HL-60 (cell line): ENCODE measurements at regions not wholly inside any gene's neighbourhood (a gene's known extent, or its start where the extent isn't known, plus 50 kb on each side); places are given as distances from the start of the nearest gene placed in this dataset.

ENCODE experiments used
- POLR2AphosphoS5 ChIP-seq: IDR thresholded peaks from 2 replicates; pipeline ENCODE4 v1.6.1; 2012; ENCODE audit warnings: low read depth
- SPI1 ChIP-seq: IDR thresholded peaks from 2 replicates; pipeline ENCODE4 v1.6.1; 2012; ENCODE audit warnings: low read depth, mild to moderate bottlenecking, borderline replicate concordance
- TF ChIP-seq, protein P1 (sequence below): IDR thresholded peaks from one replicate; pipeline ENCODE4 v1.5.1; 2011; ENCODE audit warnings: low read length, control low read depth, inconsistent platforms; ENCODE audit not compliant: insufficient read depth
- TF ChIP-seq, protein P2 (sequence below): IDR thresholded peaks from 2 replicates; pipeline ENCODE4 v1.6.1; 2012; ENCODE audit warnings: low read depth; ENCODE audit not compliant: insufficient replicate concordance

DNA sequence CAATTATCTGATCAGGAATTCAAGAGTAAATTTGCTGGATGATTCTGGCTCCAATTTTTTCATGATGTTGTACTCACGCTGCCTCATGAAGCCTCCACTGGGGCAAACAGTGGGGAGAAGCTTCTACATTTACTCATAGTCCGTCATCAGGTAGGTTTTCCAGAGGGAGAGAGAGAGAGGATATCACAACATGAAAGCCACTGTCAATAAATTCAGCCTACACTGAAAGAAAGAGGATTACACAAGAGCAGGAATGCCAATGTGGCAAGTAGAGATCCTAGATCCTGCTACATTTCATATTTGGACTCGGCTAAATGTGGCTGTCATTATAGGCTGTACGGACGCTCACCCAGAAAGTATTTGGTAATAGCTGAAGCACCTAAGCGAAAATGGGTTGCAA, 819.9 kb downstream of the BRINP3 start:
- TF ChIP-seq, protein P1, sequence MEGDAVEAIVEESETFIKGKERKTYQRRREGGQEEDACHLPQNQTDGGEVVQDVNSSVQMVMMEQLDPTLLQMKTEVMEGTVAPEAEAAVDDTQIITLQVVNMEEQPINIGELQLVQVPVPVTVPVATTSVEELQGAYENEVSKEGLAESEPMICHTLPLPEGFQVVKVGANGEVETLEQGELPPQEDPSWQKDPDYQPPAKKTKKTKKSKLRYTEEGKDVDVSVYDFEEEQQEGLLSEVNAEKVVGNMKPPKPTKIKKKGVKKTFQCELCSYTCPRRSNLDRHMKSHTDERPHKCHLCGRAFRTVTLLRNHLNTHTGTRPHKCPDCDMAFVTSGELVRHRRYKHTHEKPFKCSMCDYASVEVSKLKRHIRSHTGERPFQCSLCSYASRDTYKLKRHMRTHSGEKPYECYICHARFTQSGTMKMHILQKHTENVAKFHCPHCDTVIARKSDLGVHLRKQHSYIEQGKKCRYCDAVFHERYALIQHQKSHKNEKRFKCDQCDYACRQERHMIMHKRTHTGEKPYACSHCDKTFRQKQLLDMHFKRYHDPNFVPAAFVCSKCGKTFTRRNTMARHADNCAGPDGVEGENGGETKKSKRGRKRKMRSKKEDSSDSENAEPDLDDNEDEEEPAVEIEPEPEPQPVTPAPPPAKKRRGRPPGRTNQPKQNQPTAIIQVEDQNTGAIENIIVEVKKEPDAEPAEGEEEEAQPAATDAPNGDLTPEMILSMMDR, result no peak
- TF ChIP-seq POLR2AphosphoS5, result no peak
- TF ChIP-seq, protein P2, sequence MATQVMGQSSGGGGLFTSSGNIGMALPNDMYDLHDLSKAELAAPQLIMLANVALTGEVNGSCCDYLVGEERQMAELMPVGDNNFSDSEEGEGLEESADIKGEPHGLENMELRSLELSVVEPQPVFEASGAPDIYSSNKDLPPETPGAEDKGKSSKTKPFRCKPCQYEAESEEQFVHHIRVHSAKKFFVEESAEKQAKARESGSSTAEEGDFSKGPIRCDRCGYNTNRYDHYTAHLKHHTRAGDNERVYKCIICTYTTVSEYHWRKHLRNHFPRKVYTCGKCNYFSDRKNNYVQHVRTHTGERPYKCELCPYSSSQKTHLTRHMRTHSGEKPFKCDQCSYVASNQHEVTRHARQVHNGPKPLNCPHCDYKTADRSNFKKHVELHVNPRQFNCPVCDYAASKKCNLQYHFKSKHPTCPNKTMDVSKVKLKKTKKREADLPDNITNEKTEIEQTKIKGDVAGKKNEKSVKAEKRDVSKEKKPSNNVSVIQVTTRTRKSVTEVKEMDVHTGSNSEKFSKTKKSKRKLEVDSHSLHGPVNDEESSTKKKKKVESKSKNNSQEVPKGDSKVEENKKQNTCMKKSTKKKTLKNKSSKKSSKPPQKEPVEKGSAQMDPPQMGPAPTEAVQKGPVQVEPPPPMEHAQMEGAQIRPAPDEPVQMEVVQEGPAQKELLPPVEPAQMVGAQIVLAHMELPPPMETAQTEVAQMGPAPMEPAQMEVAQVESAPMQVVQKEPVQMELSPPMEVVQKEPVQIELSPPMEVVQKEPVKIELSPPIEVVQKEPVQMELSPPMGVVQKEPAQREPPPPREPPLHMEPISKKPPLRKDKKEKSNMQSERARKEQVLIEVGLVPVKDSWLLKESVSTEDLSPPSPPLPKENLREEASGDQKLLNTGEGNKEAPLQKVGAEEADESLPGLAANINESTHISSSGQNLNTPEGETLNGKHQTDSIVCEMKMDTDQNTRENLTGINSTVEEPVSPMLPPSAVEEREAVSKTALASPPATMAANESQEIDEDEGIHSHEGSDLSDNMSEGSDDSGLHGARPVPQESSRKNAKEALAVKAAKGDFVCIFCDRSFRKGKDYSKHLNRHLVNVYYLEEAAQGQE, result no peak
- no peak for TF ChIP-seq SPI1
